ENCODE measurements at regions not wholly inside any gene's neighbourhood (a gene's known extent, or its start where the extent isn't known, plus 50 kb on each side); places are given as distances from the start of the nearest gene placed in this dataset.

DNA sequence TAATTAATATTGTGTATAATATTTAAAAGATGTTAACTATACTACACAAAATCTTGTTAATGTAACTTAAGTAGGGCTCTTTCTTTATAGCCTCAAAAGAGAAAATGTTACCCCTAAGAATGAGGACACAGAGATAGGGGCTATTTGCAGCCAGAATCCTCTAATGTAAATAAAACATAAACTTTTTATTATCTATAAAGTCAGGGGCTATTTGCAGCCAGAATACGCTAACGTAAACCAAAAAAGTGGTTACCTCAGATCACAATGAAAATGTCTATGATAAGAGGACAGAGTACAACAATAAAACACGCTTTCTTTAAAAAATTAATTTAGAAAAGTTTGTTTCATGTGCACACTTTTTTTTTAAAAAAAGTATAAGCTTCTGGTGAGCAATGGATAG is 229.9 kb upstream of the PITX2 start:
- H3K27me3 ChIP-seq (replicated peaks in 1 of 4; ENCODE audit: control extremely low read depth in 1 of 4, control insufficient read depth in 3 of 4, insufficient read depth in 4 of 4, low read length in 3 of 4), result no peaks in the 10 kb centered on the region
- no peaks in the 10 kb centered on the region for H3K4me1 ChIP-seq (ENCODE audit: control insufficient read depth in 2 of 2, insufficient read depth in 2 of 2, low read length in 2 of 2)
- intact Hi-C loops (cut with micrococcal nuclease), result no loop called here
- no peaks in the 10 kb centered on the region for H3K36me3 ChIP-seq (replicated peaks in 1 of 2; ENCODE audit: control extremely low read depth in 1 of 2, control insufficient read depth in 1 of 2, extremely low read depth in 1 of 2, insufficient read depth in 2 of 2, low read length in 1 of 2)
- Mint-ChIP-seq H3K27ac (no peak overlapping the region), H3K9me3 (ENCODE audit: insufficient read depth) (peaks cover 4% of the 10 kb centered on the region), H3K4me1 (no peaks in the 10 kb centered on the region), H3K4me3 (no peak overlapping the region), H3K27me3 (no peaks in the 10 kb centered on the region)
- no peaks in the 10 kb centered on the region for H3K9me3 ChIP-seq (ENCODE audit: control extremely low read depth in 1 of 3, control insufficient read depth in 2 of 3, insufficient read depth in 1 of 3, low read length in 2 of 3)
- no peak overlapping the region for H3K9ac ChIP-seq (ENCODE audit: low read length)
- H4K20me1 ChIP-seq (ENCODE audit: control insufficient read depth, insufficient read depth, low read length, poor library complexity, severe bottlenecking), result no peaks in the 10 kb centered on the region
- no peak overlapping the region for H3K27ac ChIP-seq (ENCODE audit: low read length in 2 of 2)
- DNase-seq (no peak), ATAC-seq (ENCODE audit: low read depth) (no peak)
- no peak overlapping the region for H3K4me2 ChIP-seq (replicated peaks; ENCODE audit: low read depth, low read length, poor library complexity, severe bottlenecking)
- H3K79me2 ChIP-seq (ENCODE audit: control insufficient read depth, insufficient read depth, low read length), result no peaks in the 10 kb centered on the region
- POLR2A ChIA-PET, result no interaction called here
- H3K4me3 ChIP-seq (ENCODE audit: control extremely low read depth in 1 of 5, extremely low read depth in 1 of 5, insufficient read depth in 1 of 5, low read depth in 2 of 5, low read length in 4 of 5), result no peak overlapping the region
- TF ChIP-seq, protein P1, sequence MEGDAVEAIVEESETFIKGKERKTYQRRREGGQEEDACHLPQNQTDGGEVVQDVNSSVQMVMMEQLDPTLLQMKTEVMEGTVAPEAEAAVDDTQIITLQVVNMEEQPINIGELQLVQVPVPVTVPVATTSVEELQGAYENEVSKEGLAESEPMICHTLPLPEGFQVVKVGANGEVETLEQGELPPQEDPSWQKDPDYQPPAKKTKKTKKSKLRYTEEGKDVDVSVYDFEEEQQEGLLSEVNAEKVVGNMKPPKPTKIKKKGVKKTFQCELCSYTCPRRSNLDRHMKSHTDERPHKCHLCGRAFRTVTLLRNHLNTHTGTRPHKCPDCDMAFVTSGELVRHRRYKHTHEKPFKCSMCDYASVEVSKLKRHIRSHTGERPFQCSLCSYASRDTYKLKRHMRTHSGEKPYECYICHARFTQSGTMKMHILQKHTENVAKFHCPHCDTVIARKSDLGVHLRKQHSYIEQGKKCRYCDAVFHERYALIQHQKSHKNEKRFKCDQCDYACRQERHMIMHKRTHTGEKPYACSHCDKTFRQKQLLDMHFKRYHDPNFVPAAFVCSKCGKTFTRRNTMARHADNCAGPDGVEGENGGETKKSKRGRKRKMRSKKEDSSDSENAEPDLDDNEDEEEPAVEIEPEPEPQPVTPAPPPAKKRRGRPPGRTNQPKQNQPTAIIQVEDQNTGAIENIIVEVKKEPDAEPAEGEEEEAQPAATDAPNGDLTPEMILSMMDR (IDR thresholded peaks at IDR 0.05), result no peak
- TF ChIP-seq EZH2 (IDR thresholded peaks at IDR 0.05; ENCODE audit: borderline replicate concordance, insufficient read depth, low read depth, low read length, poor library complexity, severe bottlenecking), result no peak
- no CpG with 5 or more reads among the region's 3 CpGs for WGBS (ENCODE audit: insufficient coverage)
- no peak overlapping the region for H2AFZ ChIP-seq (ENCODE audit: insufficient read depth, low read depth, low read length, poor library complexity, severe bottlenecking)
- CTCF ChIA-PET, result no interaction called here

DNA sequence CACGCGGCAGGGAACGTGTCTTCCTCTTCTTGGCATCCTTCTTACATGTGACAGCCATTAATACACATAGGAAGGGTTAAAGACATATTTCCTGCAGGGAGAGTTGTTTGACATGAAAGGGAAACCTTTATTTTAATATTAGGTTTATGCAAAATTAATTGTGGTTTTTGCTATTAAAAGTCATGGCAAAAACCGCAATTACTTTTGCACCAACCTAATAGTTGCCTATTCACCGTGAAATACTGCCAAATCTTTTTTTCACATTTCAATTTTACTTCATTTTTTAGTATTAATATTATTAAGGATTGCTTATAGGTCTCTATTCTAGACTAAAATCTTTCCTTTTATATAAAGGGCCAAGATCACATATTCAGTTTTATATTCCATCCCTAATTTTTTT is 230.4 kb upstream of the PITX2 start:
- H3K4me1 ChIP-seq (ENCODE audit: control insufficient read depth in 2 of 2, insufficient read depth in 2 of 2, low read length in 2 of 2), result no peaks in the 10 kb centered on the region
- DNase-seq (no peak), ATAC-seq (ENCODE audit: low read depth) (no peak)
- Mint-ChIP-seq H3K27me3 (no peaks in the 10 kb centered on the region), H3K9me3 (ENCODE audit: insufficient read depth) (peaks cover 4% of the 10 kb centered on the region), H3K4me3 (no peak overlapping the region), H3K4me1 (no peaks in the 10 kb centered on the region), H3K27ac (no peak overlapping the region)
- H3K4me2 ChIP-seq (replicated peaks; ENCODE audit: low read depth, low read length, poor library complexity, severe bottlenecking), result no peak overlapping the region
- no CpG with 5 or more reads among the region's 5 CpGs for WGBS (ENCODE audit: insufficient coverage)
- CTCF ChIA-PET, result no interaction called here
- H3K36me3 ChIP-seq (replicated peaks in 1 of 2; ENCODE audit: control extremely low read depth in 1 of 2, control insufficient read depth in 1 of 2, extremely low read depth in 1 of 2, insufficient read depth in 2 of 2, low read length in 1 of 2), result no peaks in the 10 kb centered on the region
- H3K4me3 ChIP-seq (ENCODE audit: control extremely low read depth in 1 of 5, extremely low read depth in 1 of 5, insufficient read depth in 1 of 5, low read depth in 2 of 5, low read length in 4 of 5), result no peak overlapping the region
- H3K27me3 ChIP-seq (replicated peaks in 1 of 4; ENCODE audit: control extremely low read depth in 1 of 4, control insufficient read depth in 3 of 4, insufficient read depth in 4 of 4, low read length in 3 of 4), result no peaks in the 10 kb centered on the region
- no peaks in the 10 kb centered on the region for H4K20me1 ChIP-seq (ENCODE audit: control insufficient read depth, insufficient read depth, low read length, poor library complexity, severe bottlenecking)
- H3K79me2 ChIP-seq (ENCODE audit: control insufficient read depth, insufficient read depth, low read length), result no peaks in the 10 kb centered on the region
- no peaks in the 10 kb centered on the region for H3K9me3 ChIP-seq (ENCODE audit: control extremely low read depth in 1 of 3, control insufficient read depth in 2 of 3, insufficient read depth in 1 of 3, low read length in 2 of 3)
- intact Hi-C loops (cut with micrococcal nuclease), result no loop called here
- no peak overlapping the region for H3K27ac ChIP-seq (ENCODE audit: low read length in 2 of 2)
- no peak overlapping the region for H3K9ac ChIP-seq (ENCODE audit: low read length)
- no peak overlapping the region for H2AFZ ChIP-seq (ENCODE audit: insufficient read depth, low read depth, low read length, poor library complexity, severe bottlenecking)
- no peak for TF ChIP-seq EZH2 (IDR thresholded peaks at IDR 0.05; ENCODE audit: borderline replicate concordance, insufficient read depth, low read depth, low read length, poor library complexity, severe bottlenecking)
- TF ChIP-seq, protein P1 (IDR thresholded peaks at IDR 0.05), result no peak
- POLR2A ChIA-PET, result no interaction called here

All from B cell (primary cell).